MM.1S (cell line): ENCODE measurements at regions not wholly inside any gene's neighbourhood (a gene's known extent, or its start where the extent isn't known, plus 50 kb on each side); places are given as distances from the start of the nearest gene placed in this dataset.

Experiments
- DNase-seq: peaks from one replicate; pipeline ENCODE4 v3.0.0-alpha.2; 2015
- H2AFZ ChIP-seq: fragments of 300-600 bp; sonication (generic); 2 replicates; pipeline ENCODE4 v1.6.0; 2016; ENCODE audit warnings: antibody characterized with exemption, low read length
- H3F3A ChIP-seq: fragments of 300-600 bp; sonication (generic); 2 replicates; pipeline ENCODE4 v1.6.1; 2016; ENCODE audit warnings: mild to moderate bottlenecking, antibody characterized with exemption, low read length, moderate library complexity, mixed read lengths; ENCODE audit not compliant: insufficient read depth
- H3K27ac ChIP-seq: fragments of 300-600 bp; sonication (generic); 2 replicates; pipeline ENCODE4 v1.5.1; 2016; ENCODE audit warnings: mild to moderate bottlenecking, low read length
- H3K27me3 ChIP-seq: fragments of 300-600 bp; sonication (generic); replicated peaks from 2 replicates; pipeline ENCODE4 v1.6.0; 2016; ENCODE audit warnings: low read length; ENCODE audit not compliant: insufficient read depth
- H3K36me3 ChIP-seq: fragments of 300-600 bp; sonication (generic); replicated peaks from 2 replicates; pipeline ENCODE4 v1.6.1; 2016; ENCODE audit warnings: mild to moderate bottlenecking, low read length, mixed read lengths; ENCODE audit not compliant: insufficient read depth
- H3K4me1 ChIP-seq: fragments of 300-600 bp; sonication (generic); 2 replicates; pipeline ENCODE4 v1.6.1; 2016; ENCODE audit warnings: low read length, mixed read lengths
- H3K4me2 ChIP-seq: fragments of 300-600 bp; sonication (generic); 2 replicates; pipeline ENCODE4 v1.6.0; 2016; ENCODE audit warnings: low read depth, low read length
- H3K4me3 ChIP-seq: fragments of 300-600 bp; sonication (generic); 2 replicates; pipeline ENCODE4 v1.5.1; 2016; ENCODE audit warnings: low read length, mixed read lengths
- H3K79me2 ChIP-seq: fragments of 300-600 bp; sonication (generic); 2 replicates; pipeline ENCODE4 v1.6.1; 2016; ENCODE audit warnings: mixed run types, low read length, mixed read lengths
- H3K9ac ChIP-seq: fragments of 300-600 bp; sonication (generic); 2 replicates; pipeline ENCODE4 v1.6.1; 2016; ENCODE audit warnings: low read length, mixed read lengths
- H3K9me2 ChIP-seq: fragments of 300-600 bp; sonication (generic); replicated peaks from 2 replicates; pipeline ENCODE4 v1.6.1; 2016; ENCODE audit warnings: mild to moderate bottlenecking, low read length, mixed read lengths; ENCODE audit not compliant: insufficient read depth
- H3K9me3 ChIP-seq: fragments of 300-600 bp; sonication (generic); replicated peaks from 2 replicates; pipeline ENCODE4 v1.6.1; 2016; ENCODE audit warnings: mild to moderate bottlenecking, low read length, mixed read lengths; ENCODE audit not compliant: insufficient read depth
- H4K20me1 ChIP-seq: fragments of 300-600 bp; sonication (generic); 2 replicates; pipeline ENCODE4 v1.6.1; 2016; ENCODE audit warnings: mild to moderate bottlenecking, low read length, moderate library complexity, mixed read lengths; ENCODE audit not compliant: insufficient read depth
- CTCF ChIP-seq: fragments of 300-600 bp; sonication (generic); IDR thresholded peaks from 2 replicates; pipeline ENCODE4 v1.5.1; 2016; ENCODE audit warnings: antibody characterized with exemption, low read length, mixed read lengths
- EZH2 ChIP-seq: fragments of 300-600 bp; sonication (generic); optimal IDR thresholded peaks from 2 replicates; pipeline ENCODE3; 2017; ENCODE audit warnings: low read depth, mild to moderate bottlenecking, antibody characterized with exemption, low read length, mixed read lengths
- EZH2phosphoT487 ChIP-seq: fragments of 300-600 bp; sonication (generic); IDR thresholded peaks from 2 replicates; pipeline ENCODE4 v1.6.1; 2018; ENCODE audit warnings: antibody characterized with exemption, low read length

GRCh38 chr3:193816028-193816395, 223.0 kb downstream of the OPA1 start:
- Histone ChIP-seq H3K4me1 (no peaks in the 10 kb centered on the region), H3K36me3 (no peaks in the 10 kb centered on the region), H3K27ac (no peak overlapping the region), H3K9me3 (no peaks in the 10 kb centered on the region), H4K20me1 (no peaks in the 10 kb centered on the region), H3K4me3 (no peak overlapping the region), H3K9ac (no peak overlapping the region), H3K79me2 (no peaks in the 10 kb centered on the region), H2AFZ (no peak overlapping the region), H3K9me2 (no peaks in the 10 kb centered on the region), H3K4me2 (no peak overlapping the region), H3F3A (no peaks in the 10 kb centered on the region), H3K27me3 (no peaks in the 10 kb centered on the region)
- TF ChIP-seq CTCF (no peak), EZH2phosphoT487 (no peak), EZH2 (no peak)
- DNase-seq = no peak

GRCh38 chr3:193816656-193817311, 223.8 kb downstream of the OPA1 start:
- no peak for DNase-seq
- TF ChIP-seq EZH2 (no peak), CTCF (no peak), EZH2phosphoT487 (no peak)
- Histone ChIP-seq H3K9me2 (no peaks in the 10 kb centered on the region), H4K20me1 (no peaks in the 10 kb centered on the region), H3F3A (no peaks in the 10 kb centered on the region), H3K36me3 (no peaks in the 10 kb centered on the region), H3K79me2 (no peaks in the 10 kb centered on the region), H3K9ac (no peak overlapping the region), H3K9me3 (no peaks in the 10 kb centered on the region), H3K4me2 (no peak overlapping the region), H2AFZ (no peak overlapping the region), H3K27me3 (no peaks in the 10 kb centered on the region), H3K4me1 (no peaks in the 10 kb centered on the region), H3K4me3 (no peak overlapping the region), H3K27ac (no peak overlapping the region)

GRCh38 chr3:193819117-193820010, 226.4 kb downstream of the OPA1 start:
- no peaks in the 10 kb centered on the region for H3K4me1 ChIP-seq
- H3K9ac ChIP-seq = no peak overlapping the region
- no peaks in the 10 kb centered on the region for H3K36me3 ChIP-seq
- H3K27ac ChIP-seq = no peak overlapping the region
- H3K9me2 ChIP-seq = no peaks in the 10 kb centered on the region
- H3K4me3 ChIP-seq = no peak overlapping the region
- no peak for DNase-seq
- no peaks in the 10 kb centered on the region for H3K79me2 ChIP-seq
- H4K20me1 ChIP-seq = no peaks in the 10 kb centered on the region
- H3F3A ChIP-seq = no peaks in the 10 kb centered on the region
- no peak overlapping the region for H2AFZ ChIP-seq
- H3K27me3 ChIP-seq = no peaks in the 10 kb centered on the region
- H3K9me3 ChIP-seq = no peaks in the 10 kb centered on the region
- TF ChIP-seq EZH2 (no peak), EZH2phosphoT487 (no peak), CTCF (no peak)
- no peak overlapping the region for H3K4me2 ChIP-seq
